Mucosa of descending colon (tissue), 3 donors: ENCODE measurements at regions not wholly inside any gene's neighbourhood (a gene's known extent, or its start where the extent isn't known, plus 50 kb on each side); places are given as distances from the start of the nearest gene placed in this dataset.
A peak's percentile ranks its signal among the peaks of the same experiment; 100 is the strongest.

Source experiments
- ATAC-seq: fragments of 200-7000 bp; cut with Tn5 transposase; one replicate; pipeline ENCODE4 v1.9.1; 2020; ENCODE audit warnings: mild to moderate bottlenecking, moderate library complexity
- DNase-seq, 3 donors: peaks; one replicate each; pipeline ENCODE4 v3.0.0-alpha.2; 2020
- H3K36me3 ChIP-seq: fragments of 200-600 bp; one replicate; pipeline ENCODE4 v1.8.0; 2021; ENCODE audit warnings: low read depth, mild to moderate bottlenecking
- H3K4me1 ChIP-seq: fragments of 200-600 bp; one replicate; pipeline ENCODE4 v1.8.0; 2021; ENCODE audit warnings: low read depth, mild to moderate bottlenecking
- H3K4me3 ChIP-seq: fragments of 200-600 bp; one replicate; pipeline ENCODE4 v1.8.0; 2021; ENCODE audit warnings: mild to moderate bottlenecking
- H3K9me3 ChIP-seq: fragments of 200-600 bp; one replicate; pipeline ENCODE4 v1.8.0; 2021; ENCODE audit warnings: mild to moderate bottlenecking
- CTCF ChIP-seq: fragments of 200-600 bp; IDR thresholded peaks from one replicate; pipeline ENCODE4 v1.8.0; 2022; ENCODE audit warnings: antibody characterized with exemption, mild to moderate bottlenecking
- intact Hi-C, 2 donors: fragments of 100-400 bp; cut with DNase I in 1 of 2; cut with micrococcal nuclease in 1 of 2; formaldehyde crosslinking; loops; one replicate each; pipeline versions ENCODE4 v1.11.0 to v1.11.1; 2022; cut with DNase I, micrococcal nuclease
- donor health status: DM: no; HTN: no; CAD: no; lungs with moderate emphysema.
- donor health status: DM: no; HTN: no; CAD: no.
- donor health status: DM: no; HTN: yes; CAD: no.

GRCh38 chr1:113266788-113267187 is 123.5 kb upstream of the MAGI3 start:
- Histone ChIP-seq H3K36me3 (no peaks in the 10 kb centered on the region), H3K9me3 (no peaks in the 10 kb centered on the region), H3K4me1 (no peaks in the 10 kb centered on the region), H3K4me3 (no peak overlapping the region)
- ATAC-seq (no peak), DNase-seq (no peak)
- intact Hi-C loops, result no loop called here
- no peak for TF ChIP-seq CTCF

- no peaks in the 10 kb centered on the region for H3K4me1 ChIP-seq
- DNase-seq, result no peak
- ATAC-seq, result no peak
These were observed 120.9 kb upstream of the MAGI3 start for GRCh38 chr1:113269168-113269963.

GRCh38 chr1:113271039-113271438 is 119.3 kb upstream of the MAGI3 start:
- H3K36me3 ChIP-seq, result no peaks in the 10 kb centered on the region
- TF ChIP-seq CTCF, result no peak
- intact Hi-C loops, result no loop called here
- H3K9me3 ChIP-seq, result no peaks in the 10 kb centered on the region
- DNase-seq (peak in 2 of 3 donors; percentile 65 to 66), ATAC-seq (peak; percentile 98)
- no peak overlapping the region for H3K4me3 ChIP-seq
- H3K4me1 ChIP-seq, result no peaks in the 10 kb centered on the region

More at GRCh38 chr1:113269168-113269963, 120.9 kb upstream of the MAGI3 start:
- H3K9me3 ChIP-seq, result no peaks in the 10 kb centered on the region
- TF ChIP-seq CTCF, result no peak
- no peak overlapping the region for H3K4me3 ChIP-seq
- intact Hi-C loops, result no loop called here
- no peaks in the 10 kb centered on the region for H3K36me3 ChIP-seq

GRCh38 chr1:113275083-113275482 is 115.2 kb upstream of the MAGI3 start:
- no peaks in the 10 kb centered on the region for H3K4me1 ChIP-seq
- no peak for DNase-seq
- TF ChIP-seq CTCF, result no peak
- no peak for ATAC-seq
- H3K9me3 ChIP-seq, result no peaks in the 10 kb centered on the region
- H3K36me3 ChIP-seq, result no peaks in the 10 kb centered on the region
- H3K4me3 ChIP-seq, result no peak overlapping the region
- intact Hi-C loops, result no loop called here

GRCh38 chr1:113275691-113276090 is 114.6 kb upstream of the MAGI3 start:
- H3K4me3 ChIP-seq, result no peak overlapping the region
- TF ChIP-seq CTCF, result no peak
- intact Hi-C loops, result no loop called here
- ATAC-seq (peak; percentile 48), DNase-seq (no peak)
- no peaks in the 10 kb centered on the region for H3K9me3 ChIP-seq
- H3K36me3 ChIP-seq, result no peaks in the 10 kb centered on the region
- H3K4me1 ChIP-seq, result no peaks in the 10 kb centered on the region

GRCh38 chr1:113276507-113276906 is 113.8 kb upstream of the MAGI3 start:
- no peaks in the 10 kb centered on the region for H3K9me3 ChIP-seq
- no peak for TF ChIP-seq CTCF
- no peak overlapping the region for H3K4me3 ChIP-seq
- H3K4me1 ChIP-seq, result peaks cover 4% of the 10 kb centered on the region
- DNase-seq (no peak), ATAC-seq (no peak)
- H3K36me3 ChIP-seq, result no peaks in the 10 kb centered on the region
- intact Hi-C loops, result no loop called here
